IMR-90 (cell line): ENCODE measurements at regions not wholly inside any gene's neighbourhood (a gene's known extent, or its start where the extent isn't known, plus 50 kb on each side); places are given as distances from the start of the nearest gene placed in this dataset.

ENCODE experiments used
- ATAC-seq: fragments of 200-7000 bp; cut with Tn5 transposase; 2 replicates; pipeline ENCODE4 v1.9.1; 2020; ENCODE audit warnings: low read depth, mild to moderate bottlenecking, moderate library complexity
- BruUV-seq: library from RNA; stranded (reverse); fragments of 400-500 nt; replicated peaks from 2 replicates; lab custom pipeline; 2021; lab: Mats Ljungman, UMichigan
- CTCF ChIA-PET: fragments of 300-600 bp; formaldehyde crosslinking; extraction: SDS; loops from one replicate; lab custom pipeline; 2021; ENCODE audit warnings: antibody characterized with exemption; lab: Yijun Ruan, JAX
- POLR2A ChIA-PET: fragments of 300-600 bp; sonication (Branson Sonifier 250); formaldehyde crosslinking; loops from one replicate; lab custom pipeline; 2022; ENCODE audit warnings: antibody characterized with exemption; ENCODE audit not compliant: unreplicated experiment; lab: Charles Lee
- DNase-seq: peaks from one replicate; pipeline ENCODE4 v3.0.0; 2013
- H2AFZ ChIP-seq: replicated peaks from 2 replicates; pipeline ENCODE3; 2013; ENCODE audit warnings: low read length, mild to moderate bottlenecking; ENCODE audit not compliant: poor library complexity
- H2AK5ac ChIP-seq: 2 replicates; pipeline ENCODE4 v1.6.1; 2013; ENCODE audit warnings: low read depth, low read length, inconsistent platforms
- H2AK9ac ChIP-seq: replicated peaks from 2 replicates; pipeline ENCODE3; 2013; ENCODE audit warnings: mild to moderate bottlenecking, low read depth, low read length, moderate library complexity; ENCODE audit not compliant: poor library complexity
- H2BK120ac ChIP-seq: 2 replicates; pipeline ENCODE4 v1.6.1; 2013; ENCODE audit warnings: low read depth, low read length, inconsistent platforms
- H2BK15ac ChIP-seq: 3 replicates; pipeline ENCODE4 v1.6.1; 2013; ENCODE audit warnings: low read depth, low read length, inconsistent platforms
- H2BK20ac ChIP-seq: 2 replicates; pipeline ENCODE4 v1.6.1; 2013; ENCODE audit warnings: low read depth, mild to moderate bottlenecking, inconsistent platforms, low read length, moderate library complexity
- H2BK5ac ChIP-seq: 2 replicates; pipeline ENCODE4 v1.6.1; 2013; ENCODE audit warnings: mild to moderate bottlenecking, low read depth, low read length, inconsistent platforms; ENCODE audit not compliant: poor library complexity, severe bottlenecking
- H3K14ac ChIP-seq: replicated peaks from 2 replicates; pipeline ENCODE4 v1.6.1; 2013; ENCODE audit warnings: low read depth, low read length, inconsistent platforms
- H3K18ac ChIP-seq: 2 replicates; pipeline ENCODE4 v1.6.1; 2013; ENCODE audit warnings: low read depth, low read length, control low read depth
- H3K23ac ChIP-seq: 2 replicates; pipeline ENCODE4 v1.6.1; 2013; ENCODE audit warnings: low read depth, low read length, inconsistent platforms
- H3K27ac ChIP-seq: 2 replicates; pipeline ENCODE4 v1.5.1; 2013; ENCODE audit warnings: mild to moderate bottlenecking, control low read depth, low read length; ENCODE audit not compliant: insufficient read depth
- H3K27me3 ChIP-seq: 2 replicates; pipeline ENCODE4 v1.6.1; 2013; ENCODE audit warnings: low read length; ENCODE audit not compliant: control insufficient read depth, insufficient read depth
- H3K36me3 ChIP-seq: 2 replicates; pipeline ENCODE4 v1.6.1; 2013; ENCODE audit warnings: low read length, mixed read lengths; ENCODE audit not compliant: control insufficient read depth, insufficient read depth
- H3K4ac ChIP-seq: 2 replicates; pipeline ENCODE4 v1.6.1; 2013; ENCODE audit warnings: low read depth, low read length, inconsistent platforms
- H3K4me1 ChIP-seq: 2 replicates; pipeline ENCODE4 v1.6.1; 2013; ENCODE audit warnings: low read length, mixed read lengths; ENCODE audit not compliant: control insufficient read depth, insufficient read depth
- H3K4me2 ChIP-seq: 2 replicates; pipeline ENCODE4 v1.6.1; 2013; ENCODE audit warnings: low read depth, mild to moderate bottlenecking, control low read depth, low read length, moderate library complexity
- H3K4me3 ChIP-seq: 2 replicates; pipeline ENCODE4 v1.5.1; 2013; ENCODE audit warnings: low read depth, mild to moderate bottlenecking, control low read depth, low read length, moderate library complexity; ENCODE audit not compliant: insufficient read depth
- H3K56ac ChIP-seq: 2 replicates; pipeline ENCODE4 v1.6.1; 2013; ENCODE audit warnings: low read length, inconsistent platforms; ENCODE audit not compliant: insufficient read depth; ENCODE audit errors: extremely low read depth
- H3K79me1 ChIP-seq, 2 experiments: 2 replicates each; pipeline ENCODE4 v1.6.1; 2013; ENCODE audit warnings: low read length in 2 of 2, inconsistent platforms in 1 of 2, low read depth in 1 of 2
- H3K9ac ChIP-seq: 2 replicates; pipeline ENCODE4 v1.6.1; 2013; ENCODE audit warnings: low read depth, low read length, control low read depth
- H3K9me1 ChIP-seq: 2 replicates; pipeline ENCODE4 v1.6.1; 2013; ENCODE audit warnings: low read length, inconsistent platforms; ENCODE audit not compliant: insufficient read depth
- H3K9me3 ChIP-seq: 2 replicates; pipeline ENCODE4 v1.6.1; 2013; ENCODE audit warnings: low read length; ENCODE audit not compliant: control insufficient read depth, insufficient read depth
- H4K20me1 ChIP-seq: 2 replicates; pipeline ENCODE4 v1.6.1; 2013; ENCODE audit warnings: low read length, inconsistent platforms; ENCODE audit not compliant: insufficient read depth
- H4K5ac ChIP-seq: 2 replicates; pipeline ENCODE4 v1.6.1; 2013; ENCODE audit warnings: mild to moderate bottlenecking, low read depth, low read length, control low read depth
- H4K8ac ChIP-seq, 2 experiments: 2 replicates each; pipeline ENCODE4 v1.6.1; 2013; ENCODE audit warnings: low read depth in 2 of 2, low read length in 2 of 2, control low read depth in 1 of 2, inconsistent platforms in 1 of 2
- H4K91ac ChIP-seq: 2 replicates; pipeline ENCODE4 v1.6.1; 2013; ENCODE audit warnings: low read depth, low read length, inconsistent platforms; ENCODE audit not compliant: insufficient read depth
- BHLHE40 ChIP-seq: fragments of 150-350 bp; IDR thresholded peaks from 2 replicates; pipeline ENCODE4 v1.6.1; 2016; ENCODE audit warnings: mild to moderate bottlenecking, low read depth, low read length
- SMC3 ChIP-seq: fragments of 150-350 bp; IDR thresholded peaks from 2 replicates; pipeline ENCODE4 v1.6.1; 2016; ENCODE audit warnings: low read depth, mild to moderate bottlenecking, antibody characterized with exemption, low read length, moderate library complexity
- WGBS, 2 experiments: methylation state at CpG; one replicate each; pipeline versions ENCODE4 v1.1.5 to v1.1.7; 2013; ENCODE audit warnings: missing lambda C conversion rate in 2 of 2; ENCODE audit not compliant: insufficient read length in 1 of 2; ENCODE audit errors: extremely low coverage in 2 of 2; 5-methylcytosine and 5-hydroxymethylcytosine counted together
- dilution Hi-C: fragments of 300-500 bp; cut with HindIII; formaldehyde crosslinking; loops from one replicate; pipeline ENCODE4 v1.14.3; 2018; ENCODE audit warnings: low sequenced_read_pairs; ENCODE audit not compliant: unreplicated experiment
- in situ Hi-C: fragments of 300-500 bp; cut with MboI; formaldehyde crosslinking; loops from 3 replicates; pipeline ENCODE4 v1.14.3; 2019; ENCODE audit warnings: low sequenced_read_pairs, inconsistent platforms, mixed read lengths
- intact Hi-C: fragments of 100-400 bp; cut with micrococcal nuclease; formaldehyde crosslinking; loops from 2 replicates; pipeline ENCODE4 v1.10.0; 2022

DNA sequence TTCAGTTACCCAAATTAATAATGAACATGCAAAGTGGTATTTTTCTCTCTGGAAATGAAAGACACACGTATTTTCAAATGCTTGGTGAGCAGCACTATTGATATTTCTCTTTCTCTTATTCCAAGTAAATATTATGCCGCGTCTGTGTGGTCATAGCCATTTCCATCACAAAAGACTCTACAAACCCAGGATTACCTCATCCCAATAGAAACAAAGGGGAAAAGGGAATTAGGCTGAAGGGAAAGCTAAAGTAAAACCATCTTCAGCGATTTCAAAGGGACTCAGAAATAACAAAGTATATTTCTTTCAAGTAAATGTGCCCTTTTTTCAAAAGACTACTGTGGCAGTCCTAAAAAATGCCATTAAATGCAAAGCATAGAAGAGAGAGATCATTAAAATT is 62.0 kb upstream of the FST start:
- Histone ChIP-seq H4K8ac (peak overlapping the region; percentile 87 to 98), H3K9ac (peak overlapping the region; percentile 74; the same call in 1 of the 2 replicates), H3K36me3 (no peaks in the 10 kb centered on the region), H4K5ac (peak overlapping the region; percentile 99), H2AK5ac (peak overlapping the region; percentile 79), H3K9me3 (no peaks in the 10 kb centered on the region), H3K4me3 (no peak overlapping the region), H2BK15ac (peak overlapping the region; percentile 40; the same call in 1 of the 3 replicates), H2AFZ (no peak overlapping the region), H3K18ac (peak overlapping the region; percentile 99), H2BK20ac (peak overlapping the region; percentile 98), H2BK120ac (peak overlapping the region; percentile 98), H2AK9ac (no peak overlapping the region), H4K20me1 (no peaks in the 10 kb centered on the region), H3K4ac (peak overlapping the region; percentile 92; the same call in 1 of the 2 replicates), H3K79me1 (peaks cover 3 to 20% of the 10 kb centered on the region in 2 experiments; a peak in 3 of 4 replicates), H3K23ac (peak overlapping the region; percentile 89), H3K56ac (peak overlapping the region; percentile 100), H3K27ac (peak overlapping the region; percentile 81), H3K27me3 (no peaks in the 10 kb centered on the region), H3K4me1 (peaks cover 25% of the 10 kb centered on the region), H2BK5ac (peak overlapping the region; percentile 100), H3K9me1 (peaks cover 13% of the 10 kb centered on the region), H3K4me2 (peak overlapping the region; percentile 68; the same call in 1 of the 2 replicates), H3K14ac (peak overlapping the region; percentile 92), H4K91ac (peak overlapping the region; percentile 97)
- in situ Hi-C loops (no loop called here), intact Hi-C loops (loop anchor here (2.0 kb wide), 1 partner anchor 56 kb away; no protein-coding TSS in a partner anchor), dilution Hi-C loops (no loop called here)
- ATAC-seq, result no peak
- POLR2A ChIA-PET, result interaction anchor here (0.7 kb wide), 1 partner anchor 55 kb away, joined by 3 read pairs; no protein-coding TSS in a partner anchor
- CTCF ChIA-PET, result no interaction called here
- TF ChIP-seq BHLHE40 (no peak), SMC3 (no peak)
- DNase-seq, result peak; percentile 61
- TSS peak; percentile 98 for BruUV-seq
- WGBS, 2 experiments, result no CpG with 5 or more reads among the region's 4 CpGs
